CD4-positive, alpha-beta memory T cell (primary cell): ENCODE measurements at regions not wholly inside any gene's neighbourhood (a gene's known extent, or its start where the extent isn't known, plus 50 kb on each side); places are given as distances from the start of the nearest gene placed in this dataset.
"Not testable (repeated sequence)": the region's sequence is repeated elsewhere in the genome, so short reads cannot be mapped to it uniquely, and the experiment has no call there.

ENCODE experiments used
- CTCF ChIA-PET: fragments of 350-600 bp; sonication (Branson Sonifier 250); formaldehyde crosslinking; loops from one replicate; lab custom pipeline; 2021; ENCODE audit warnings: inconsistent platforms; ENCODE audit not compliant: partially characterized antibody; lab: Charles Lee
- POLR2A ChIA-PET: fragments of 350-600 bp; sonication (Branson Sonifier 250); formaldehyde crosslinking; loops from one replicate; lab custom pipeline; 2021; ENCODE audit not compliant: partially characterized antibody; lab: Charles Lee
- DNase-seq, 5 donors: peaks; one replicate each; pipeline versions ENCODE4 v3.0.0 to v3.0.0-alpha.2; 2020 to 2022; ENCODE audit warnings: mixed read lengths in 1 of 5
- H3K27ac ChIP-seq: one replicate; pipeline ENCODE4 v1.7.0; 2013; ENCODE audit warnings: low read depth, low read length
- H3K27me3 ChIP-seq: 2 replicates; pipeline ENCODE4 v1.7.0; 2013; ENCODE audit warnings: mild to moderate bottlenecking, low read length, moderate library complexity; ENCODE audit not compliant: insufficient read depth
- H3K36me3 ChIP-seq: 2 replicates; pipeline ENCODE4 v1.7.0; 2013; ENCODE audit warnings: mild to moderate bottlenecking, low read length, moderate library complexity; ENCODE audit not compliant: insufficient read depth
- H3K4me1 ChIP-seq: 2 replicates; pipeline ENCODE4 v1.7.0; 2013; ENCODE audit warnings: mild to moderate bottlenecking, low read length, moderate library complexity; ENCODE audit not compliant: insufficient read depth
- H3K4me3 ChIP-seq, 2 donors: one replicate each; pipeline ENCODE4 v1.7.0; 2013; ENCODE audit warnings: low read length in 2 of 2, mild to moderate bottlenecking in 1 of 2
- H3K9me3 ChIP-seq, 2 donors: one replicate each; pipeline ENCODE4 v1.7.0; 2013; ENCODE audit warnings: low read length in 2 of 2, control low read depth in 1 of 2; ENCODE audit not compliant: control insufficient read depth in 1 of 2
- H3K27ac Mint-ChIP-seq, 7 donors: one replicate each; pipeline ENCODE4 v1.8.0; 2020 to 2021; ENCODE audit warnings: mixed read lengths in 7 of 7, mild to moderate bottlenecking in 6 of 7, inconsistent platforms in 3 of 7, moderate library complexity in 3 of 7
- H3K27me3 Mint-ChIP-seq, 2 donors: one replicate each; pipeline ENCODE4 v1.8.0; 2020 to 2021; ENCODE audit warnings: mixed read lengths in 2 of 2
- H3K36me3 Mint-ChIP-seq, 2 donors: one replicate each; pipeline ENCODE4 v1.8.0; 2020 to 2021; ENCODE audit warnings: mixed read lengths in 2 of 2, inconsistent platforms in 1 of 2, mild to moderate bottlenecking in 1 of 2
- H3K4me1 Mint-ChIP-seq, 4 donors: one replicate each; pipeline ENCODE4 v1.8.0; 2020 to 2021; ENCODE audit warnings: mixed read lengths in 4 of 4, mild to moderate bottlenecking in 1 of 4
- H3K4me3 Mint-ChIP-seq, 8 donors: one replicate each; pipeline ENCODE4 v1.8.0; 2020 to 2021; ENCODE audit warnings: mixed read lengths in 8 of 8, mild to moderate bottlenecking in 7 of 8, moderate library complexity in 6 of 8, inconsistent platforms in 3 of 8
- H3K9me3 Mint-ChIP-seq, 8 donors: one replicate each; pipeline ENCODE4 v1.8.0; 2020 to 2021; ENCODE audit warnings: mixed read lengths in 8 of 8, mild to moderate bottlenecking in 5 of 8, inconsistent platforms in 3 of 8, moderate library complexity in 1 of 8
- intact Hi-C: fragments of 100-400 bp; cut with micrococcal nuclease; formaldehyde crosslinking; loops from one replicate; pipeline ENCODE4 v1.15.1; 2023

GRCh38 chr4:110424144-110424543 is 51.8 kb upstream of the ENPEP start:
- intact Hi-C loops, result no loop called here
- no peak overlapping the region for H3K4me3 Mint-ChIP-seq
- H3K4me1 ChIP-seq, result no peaks in the 10 kb centered on the region
- H3K27ac Mint-ChIP-seq, result peak overlapping the region in 1 of 7 donors; percentile 11
- CTCF ChIA-PET, result no interaction called here
- no peaks in the 10 kb centered on the region for H3K4me1 Mint-ChIP-seq
- peaks cover 0 to 6% (median 3%) of the 10 kb centered on the region in 8 donors for H3K9me3 Mint-ChIP-seq
- POLR2A ChIA-PET, result no interaction called here
- H3K27me3 ChIP-seq, result no peaks in the 10 kb centered on the region
- no peaks in the 10 kb centered on the region for H3K27me3 Mint-ChIP-seq
- no peak overlapping the region for H3K27ac ChIP-seq
- no peaks in the 10 kb centered on the region for H3K36me3 Mint-ChIP-seq
- H3K9me3 ChIP-seq, result no peaks in the 10 kb centered on the region
- no peak overlapping the region for H3K4me3 ChIP-seq
- no peaks in the 10 kb centered on the region for H3K36me3 ChIP-seq
- DNase-seq, result no peak

- Histone ChIP-seq H3K4me1 (no peaks in the 10 kb centered on the region), H3K4me3 (no peak overlapping the region), H3K9me3 (no peaks in the 10 kb centered on the region), H3K36me3 (no peaks in the 10 kb centered on the region), H3K27ac (no peak overlapping the region), H3K27me3 (no peaks in the 10 kb centered on the region)
- no peaks in the 10 kb centered on the region for H3K36me3 Mint-ChIP-seq
- POLR2A ChIA-PET, result no interaction called here
- no peak overlapping the region for H3K4me3 Mint-ChIP-seq
- intact Hi-C loops, result no loop called here
- H3K27ac Mint-ChIP-seq, result no peak overlapping the region
- H3K27me3 Mint-ChIP-seq, result peaks cover 2 to 8% of the 10 kb centered on the region in 2 donors
- peaks cover 0 to 20% (median 8%) of the 10 kb centered on the region in 8 donors for H3K9me3 Mint-ChIP-seq
- no peaks in the 10 kb centered on the region for H3K4me1 Mint-ChIP-seq
- CTCF ChIA-PET, result no interaction called here
- no peak for DNase-seq
Observed at GRCh38 chr4:110418641-110419040, 57.3 kb upstream of the ENPEP start.

GRCh38 chr4:110417136-110417535 is 58.8 kb upstream of the ENPEP start:
- Histone ChIP-seq H3K9me3 (no peaks in the 10 kb centered on the region), H3K4me3 (no peak overlapping the region), H3K4me1 (no peaks in the 10 kb centered on the region), H3K27me3 (no peaks in the 10 kb centered on the region), H3K36me3 (no peaks in the 10 kb centered on the region), H3K27ac (no peak overlapping the region)
- POLR2A ChIA-PET, result no interaction called here
- peaks cover 2 to 9% of the 10 kb centered on the region in 2 donors for H3K27me3 Mint-ChIP-seq
- H3K4me3 Mint-ChIP-seq, result no peak overlapping the region
- no peak overlapping the region for H3K27ac Mint-ChIP-seq
- H3K36me3 Mint-ChIP-seq, result no peaks in the 10 kb centered on the region
- intact Hi-C loops, result no loop called here
- no peak for DNase-seq
- H3K9me3 Mint-ChIP-seq, result peaks cover 0 to 20% (median 7%) of the 10 kb centered on the region in 8 donors
- CTCF ChIA-PET, result no interaction called here
- H3K4me1 Mint-ChIP-seq, result no peaks in the 10 kb centered on the region

GRCh38 chr4:110415478-110415877 is 60.5 kb upstream of the ENPEP start:
- Mint-ChIP-seq H3K4me1 (no peaks in the 10 kb centered on the region), H3K27me3 (peaks cover 5 to 11% of the 10 kb centered on the region in 2 donors), H3K36me3 (no peaks in the 10 kb centered on the region), H3K27ac (no peak overlapping the region), H3K9me3 (peaks cover 0 to 17% (median 5%) of the 10 kb centered on the region in 8 donors), H3K4me3 (no peak overlapping the region)
- Histone ChIP-seq H3K36me3 (no peaks in the 10 kb centered on the region), H3K4me3 (no peak overlapping the region), H3K27me3 (no peaks in the 10 kb centered on the region), H3K27ac (no peak overlapping the region), H3K9me3 (no peaks in the 10 kb centered on the region), H3K4me1 (no peaks in the 10 kb centered on the region)
- ChIA-PET POLR2A (no interaction called here), CTCF (no interaction called here)
- intact Hi-C loops, result no loop called here
- DNase-seq, result no peak

GRCh38 chr4:110415041-110415440 is 60.9 kb upstream of the ENPEP start:
- H3K27ac ChIP-seq, result no peak overlapping the region
- no peaks in the 10 kb centered on the region for H3K4me1 ChIP-seq
- CTCF ChIA-PET, result no interaction called here
- Mint-ChIP-seq H3K9me3 (peaks cover 0 to 17% (median 5%) of the 10 kb centered on the region in 8 donors), H3K4me3 (no peak overlapping the region), H3K4me1 (no peaks in the 10 kb centered on the region), H3K36me3 (no peaks in the 10 kb centered on the region), H3K27me3 (peaks cover 5 to 11% of the 10 kb centered on the region in 2 donors), H3K27ac (no peak overlapping the region)
- no peaks in the 10 kb centered on the region for H3K36me3 ChIP-seq
- H3K9me3 ChIP-seq, result no peaks in the 10 kb centered on the region
- no peak overlapping the region for H3K4me3 ChIP-seq
- DNase-seq, result no peak
- intact Hi-C loops, result no loop called here
- H3K27me3 ChIP-seq, result no peaks in the 10 kb centered on the region
- POLR2A ChIA-PET, result no interaction called here

GRCh38 chr4:110414561-110414920 is 61.4 kb upstream of the ENPEP start:
- H3K27me3 Mint-ChIP-seq, result peaks cover 5 to 11% of the 10 kb centered on the region in 2 donors
- CTCF ChIA-PET, result no interaction called here
- intact Hi-C loops, result no loop called here
- no peak overlapping the region for H3K27ac ChIP-seq
- H3K4me3 ChIP-seq, result no peak overlapping the region
- H3K27ac Mint-ChIP-seq, result no peak overlapping the region
- DNase-seq, result no peak
- no peaks in the 10 kb centered on the region for H3K27me3 ChIP-seq
- H3K36me3 Mint-ChIP-seq, result no peaks in the 10 kb centered on the region
- H3K4me1 ChIP-seq, result no peaks in the 10 kb centered on the region
- no peak overlapping the region for H3K4me3 Mint-ChIP-seq
- H3K9me3 Mint-ChIP-seq, result peaks cover 0 to 17% (median 5%) of the 10 kb centered on the region in 8 donors
- POLR2A ChIA-PET, result no interaction called here
- no peaks in the 10 kb centered on the region for H3K36me3 ChIP-seq
- H3K4me1 Mint-ChIP-seq, result no peaks in the 10 kb centered on the region
- H3K9me3 ChIP-seq, result no peaks in the 10 kb centered on the region

- H3K36me3 ChIP-seq, CTCF ChIA-PET, H3K36me3 Mint-ChIP-seq, intact Hi-C loops, DNase-seq, H3K9me3 ChIP-seq, H3K4me1 Mint-ChIP-seq, H3K4me3 Mint-ChIP-seq, POLR2A ChIA-PET, H3K4me1 ChIP-seq, H3K27me3 ChIP-seq, H3K4me3 ChIP-seq, H3K27ac Mint-ChIP-seq, H3K27ac ChIP-seq: not testable (repeated sequence)
- H3K27me3 Mint-ChIP-seq, result peaks cover 5 to 11% of the 10 kb centered on the region in 2 donors
- peaks cover 0 to 17% (median 5%) of the 10 kb centered on the region in 8 donors for H3K9me3 Mint-ChIP-seq
Observed at GRCh38 chr4:110413807-110414560, 62.0 kb upstream of the ENPEP start.
